Memory B cell (primary cell): ENCODE measurements at regions not wholly inside any gene's neighbourhood (a gene's known extent, or its start where the extent isn't known, plus 50 kb on each side); places are given as distances from the start of the nearest gene placed in this dataset.
"Not testable (repeated sequence)": the region's sequence is repeated elsewhere in the genome, so short reads cannot be mapped to it uniquely, and the experiment has no call there.

Experiments used
- ATAC-seq: fragments of 150-1000 bp; cut with Tn5 transposase; 2 replicates; pipeline ENCODE4 v1.10.0; 2021; ENCODE audit warnings: low read depth, mild to moderate bottlenecking, moderate library complexity
- DNase-seq, 2 donors: peaks; one replicate each; pipeline ENCODE4 v3.0.0; 2022; ENCODE audit warnings: low spot score in 2 of 2
- H3K27ac Mint-ChIP-seq: one replicate; pipeline ENCODE4 v1.8.0; 2022; ENCODE audit warnings: mild to moderate bottlenecking, moderate library complexity, mixed read lengths
- H3K27me3 Mint-ChIP-seq: one replicate; pipeline ENCODE4 v1.8.0; 2022; ENCODE audit warnings: mixed read lengths
- H3K36me3 Mint-ChIP-seq: one replicate; pipeline ENCODE4 v1.8.0; 2022; ENCODE audit warnings: mild to moderate bottlenecking, mixed read lengths
- H3K4me1 Mint-ChIP-seq: one replicate; pipeline ENCODE4 v1.8.0; 2022; ENCODE audit warnings: mixed read lengths
- H3K4me3 Mint-ChIP-seq: one replicate; pipeline ENCODE4 v1.8.0; 2022; ENCODE audit warnings: mild to moderate bottlenecking, moderate library complexity, mixed read lengths
- H3K9me3 Mint-ChIP-seq: one replicate; pipeline ENCODE4 v1.8.0; 2022; ENCODE audit warnings: mixed read lengths

DNA sequence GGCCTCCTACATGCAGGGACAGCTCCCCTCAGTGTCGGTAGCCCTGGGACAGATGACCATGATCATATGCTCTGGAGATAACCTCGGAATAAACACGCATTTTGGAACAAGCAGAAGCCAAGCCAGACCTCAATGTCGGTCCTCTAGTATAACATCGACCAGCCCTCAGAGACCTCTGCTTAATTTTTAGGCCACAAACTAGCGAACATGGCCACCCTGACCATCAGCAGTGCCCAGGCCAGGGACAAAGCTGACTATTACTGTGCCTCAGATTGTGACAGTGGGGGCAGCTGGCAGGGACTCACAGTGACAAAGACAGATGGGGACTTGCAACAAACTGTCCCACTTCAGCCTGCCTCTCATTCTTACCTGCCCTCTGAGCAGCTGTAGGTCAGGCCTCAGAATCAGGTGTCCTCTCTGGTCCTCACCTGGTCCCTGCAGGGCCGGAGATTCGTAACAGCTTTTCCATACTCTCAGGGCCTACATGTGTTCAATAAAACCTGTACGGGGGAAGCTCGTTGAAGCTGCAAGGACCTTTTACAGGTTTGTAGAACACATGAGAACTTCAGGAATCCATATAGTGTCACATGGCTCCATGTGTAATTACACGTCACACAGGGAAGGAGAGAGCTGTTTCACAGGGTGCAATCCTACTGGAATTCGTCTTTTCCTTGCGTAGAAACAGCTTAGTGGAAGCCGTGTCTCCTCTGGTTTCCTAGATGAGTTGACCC, 72.8 kb upstream of the IGLL5 start:
- no peaks in the 10 kb centered on the region for H3K36me3 Mint-ChIP-seq
- peaks cover 2% of the 10 kb centered on the region for H3K27me3 Mint-ChIP-seq
- peaks cover 28% of the 10 kb centered on the region for H3K4me1 Mint-ChIP-seq
- H3K4me3 Mint-ChIP-seq: no peak overlapping the region
- DNase-seq (peak in 1 of 2 donors; percentile 4), ATAC-seq (no peak)
- no peak overlapping the region for H3K27ac Mint-ChIP-seq
- H3K9me3 Mint-ChIP-seq: no peaks in the 10 kb centered on the region

DNA sequence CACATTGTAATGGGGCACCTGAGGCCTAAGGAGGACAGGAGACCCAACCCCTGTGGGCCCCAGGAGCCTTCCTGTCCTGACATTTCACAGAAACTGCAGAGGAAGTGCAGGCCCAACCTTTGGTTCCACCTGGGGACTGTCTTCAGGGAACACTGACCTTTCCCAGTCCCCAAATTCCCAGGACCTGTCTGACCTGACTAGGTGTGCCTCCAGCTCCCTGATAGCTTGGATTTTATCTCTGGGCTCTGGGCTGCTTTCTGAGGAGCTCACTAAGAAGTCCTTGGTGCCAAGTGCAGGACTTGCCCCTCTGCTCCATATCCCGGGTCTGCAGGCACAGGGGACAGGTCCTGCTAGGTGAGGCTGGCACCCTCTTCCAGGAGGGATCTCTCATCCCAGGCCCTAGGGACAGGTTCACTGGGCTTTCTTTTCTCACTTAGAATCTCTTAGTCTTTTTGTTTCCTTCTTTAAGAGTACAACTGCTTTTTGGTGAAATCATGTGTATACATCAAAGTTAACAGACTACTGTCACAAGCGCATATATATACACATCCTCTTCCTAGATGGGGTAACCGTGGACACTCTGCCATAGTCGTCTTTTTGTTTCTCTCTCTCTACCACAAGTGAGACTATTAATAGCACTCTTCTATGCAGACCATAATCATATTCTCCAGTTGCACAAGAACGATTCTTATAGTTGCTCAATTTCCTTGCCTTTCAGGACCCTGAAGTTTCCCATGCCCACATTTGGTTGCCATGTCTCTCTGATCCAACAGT, 72.0 kb upstream of the IGLL5 start:
- Mint-ChIP-seq H3K27ac (no peak overlapping the region), H3K27me3 (peaks cover 2% of the 10 kb centered on the region), H3K4me1 (peaks cover 33% of the 10 kb centered on the region), H3K4me3 (no peak overlapping the region), H3K9me3 (no peaks in the 10 kb centered on the region), H3K36me3 (no peaks in the 10 kb centered on the region)
- ATAC-seq (no peak), DNase-seq (peak in 1 of 2 donors; percentile 8)

DNA sequence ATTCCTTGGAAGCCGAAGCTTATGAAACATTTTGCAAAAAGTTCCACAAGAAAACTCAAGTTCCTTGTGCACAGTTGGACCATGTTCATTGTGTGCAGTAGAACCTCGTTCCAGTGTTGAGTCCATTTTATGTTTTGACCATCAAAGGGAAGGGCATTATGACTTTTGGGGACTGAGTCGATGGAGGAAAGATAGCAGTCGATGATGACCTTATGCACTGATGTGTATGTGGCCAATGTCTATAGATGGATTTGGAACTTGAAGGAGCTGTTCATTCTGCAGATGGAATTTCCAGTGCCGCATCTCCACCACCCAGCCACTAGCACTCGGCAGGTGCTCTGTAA, 71.5 kb upstream of the IGLL5 start:
- Mint-ChIP-seq H3K36me3 (no peaks in the 10 kb centered on the region), H3K4me3 (no peak overlapping the region), H3K27ac (no peak overlapping the region), H3K4me1 (peaks cover 35% of the 10 kb centered on the region), H3K9me3 (no peaks in the 10 kb centered on the region), H3K27me3 (peaks cover 2% of the 10 kb centered on the region)
- no peak for ATAC-seq
- DNase-seq: no peak

DNA sequence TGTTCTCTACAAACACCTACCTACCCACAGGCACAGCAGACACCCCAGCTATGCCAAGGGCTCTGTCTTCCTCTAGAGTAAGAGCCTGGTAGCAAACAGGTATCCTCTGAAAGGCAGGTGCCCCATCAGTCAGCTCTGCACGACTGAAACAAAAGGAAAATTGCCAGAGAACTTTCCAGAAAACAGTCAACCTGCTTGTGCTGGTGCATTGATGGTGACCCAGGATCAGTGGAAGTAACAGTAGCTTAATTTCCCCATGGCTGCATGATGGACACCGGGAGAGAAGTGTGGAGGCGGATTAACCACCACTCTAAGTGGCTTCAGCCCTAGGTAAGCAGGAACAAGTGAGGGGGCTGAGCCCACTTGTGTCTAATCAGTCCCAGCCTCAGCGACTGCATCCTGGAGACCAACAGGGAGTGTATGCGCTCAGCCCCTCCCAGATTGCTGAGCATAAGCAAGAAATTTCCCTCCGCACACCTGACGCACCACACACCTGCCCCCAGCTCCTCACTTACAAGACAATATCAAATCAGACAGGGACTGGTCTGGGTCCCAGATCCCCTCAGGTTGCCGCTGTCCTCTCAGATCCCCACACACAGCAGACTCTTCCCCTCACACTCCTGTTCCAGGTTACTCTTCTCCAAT, 70.7 kb upstream of the IGLL5 start:
- Mint-ChIP-seq H3K9me3 (no peaks in the 10 kb centered on the region), H3K27me3 (peaks cover 3% of the 10 kb centered on the region), H3K27ac (no peak overlapping the region), H3K4me1 (peaks cover 34% of the 10 kb centered on the region), H3K4me3 (no peak overlapping the region), H3K36me3 (no peaks in the 10 kb centered on the region)
- no peak for DNase-seq
- ATAC-seq: no peak

DNA sequence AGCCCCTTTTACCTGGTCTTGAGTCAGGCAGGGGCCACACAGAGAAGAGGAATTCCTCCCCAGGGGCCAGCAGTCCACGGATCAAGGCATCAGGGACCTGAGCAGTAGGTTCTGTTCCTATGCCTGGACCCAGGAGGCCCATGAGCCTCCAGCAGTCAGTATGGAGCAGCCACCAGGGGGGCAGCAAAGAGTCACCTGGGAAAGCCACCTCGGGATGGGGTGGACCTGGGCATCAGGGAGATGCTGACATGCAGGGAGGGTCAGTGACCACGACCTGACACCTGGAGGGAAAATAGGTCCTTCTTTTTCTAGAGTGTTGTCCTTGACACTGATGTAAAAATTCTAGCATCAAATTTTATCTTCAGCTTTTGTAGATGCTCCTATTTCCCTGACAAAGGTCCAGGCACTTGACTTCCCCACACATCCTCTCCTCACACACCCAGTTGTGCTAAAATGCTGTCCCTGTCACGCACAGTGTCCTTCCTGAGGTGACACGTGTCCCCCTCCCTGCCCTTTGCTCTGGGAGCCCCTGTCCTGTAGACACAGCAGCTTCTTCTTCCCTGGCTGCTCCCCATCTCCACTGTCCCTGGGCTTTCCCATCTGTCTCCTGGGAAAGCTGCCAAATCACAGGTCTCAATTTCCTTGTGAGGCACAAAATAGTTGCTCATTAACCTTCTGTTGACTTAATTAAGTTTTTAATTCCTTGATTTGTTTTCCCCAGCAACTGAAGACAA, 70.0 kb upstream of the IGLL5 start:
- Mint-ChIP-seq H3K4me3 (no peak overlapping the region), H3K9me3 (no peaks in the 10 kb centered on the region), H3K27ac (no peak overlapping the region), H3K27me3 (peaks cover 3% of the 10 kb centered on the region), H3K36me3 (no peaks in the 10 kb centered on the region), H3K4me1 (peaks cover 34% of the 10 kb centered on the region)
- no peak for ATAC-seq
- DNase-seq: no peak

DNA sequence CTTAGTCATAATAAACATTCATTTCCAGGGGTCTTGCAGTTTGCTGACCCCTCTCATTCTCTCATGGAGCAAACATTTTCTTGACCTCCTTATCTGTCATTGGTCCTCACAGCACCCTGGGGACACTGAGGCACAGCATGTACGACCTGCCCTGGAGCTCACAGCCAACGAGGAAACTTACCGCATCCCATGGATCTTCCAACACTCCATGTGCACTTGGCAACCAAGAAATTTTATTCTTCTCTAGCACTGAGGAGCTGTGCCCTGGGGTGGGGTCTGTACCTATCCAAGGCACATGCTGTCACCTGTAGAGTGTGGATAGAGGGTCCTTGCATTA, 69.4 kb upstream of the IGLL5 start:
- peaks cover 3% of the 10 kb centered on the region for H3K27me3 Mint-ChIP-seq
- H3K27ac Mint-ChIP-seq: no peak overlapping the region
- H3K4me3 Mint-ChIP-seq: no peak overlapping the region
- no peaks in the 10 kb centered on the region for H3K9me3 Mint-ChIP-seq
- DNase-seq: no peak
- ATAC-seq: no peak
- H3K36me3 Mint-ChIP-seq: no peaks in the 10 kb centered on the region
- peaks cover 38% of the 10 kb centered on the region for H3K4me1 Mint-ChIP-seq

DNA sequence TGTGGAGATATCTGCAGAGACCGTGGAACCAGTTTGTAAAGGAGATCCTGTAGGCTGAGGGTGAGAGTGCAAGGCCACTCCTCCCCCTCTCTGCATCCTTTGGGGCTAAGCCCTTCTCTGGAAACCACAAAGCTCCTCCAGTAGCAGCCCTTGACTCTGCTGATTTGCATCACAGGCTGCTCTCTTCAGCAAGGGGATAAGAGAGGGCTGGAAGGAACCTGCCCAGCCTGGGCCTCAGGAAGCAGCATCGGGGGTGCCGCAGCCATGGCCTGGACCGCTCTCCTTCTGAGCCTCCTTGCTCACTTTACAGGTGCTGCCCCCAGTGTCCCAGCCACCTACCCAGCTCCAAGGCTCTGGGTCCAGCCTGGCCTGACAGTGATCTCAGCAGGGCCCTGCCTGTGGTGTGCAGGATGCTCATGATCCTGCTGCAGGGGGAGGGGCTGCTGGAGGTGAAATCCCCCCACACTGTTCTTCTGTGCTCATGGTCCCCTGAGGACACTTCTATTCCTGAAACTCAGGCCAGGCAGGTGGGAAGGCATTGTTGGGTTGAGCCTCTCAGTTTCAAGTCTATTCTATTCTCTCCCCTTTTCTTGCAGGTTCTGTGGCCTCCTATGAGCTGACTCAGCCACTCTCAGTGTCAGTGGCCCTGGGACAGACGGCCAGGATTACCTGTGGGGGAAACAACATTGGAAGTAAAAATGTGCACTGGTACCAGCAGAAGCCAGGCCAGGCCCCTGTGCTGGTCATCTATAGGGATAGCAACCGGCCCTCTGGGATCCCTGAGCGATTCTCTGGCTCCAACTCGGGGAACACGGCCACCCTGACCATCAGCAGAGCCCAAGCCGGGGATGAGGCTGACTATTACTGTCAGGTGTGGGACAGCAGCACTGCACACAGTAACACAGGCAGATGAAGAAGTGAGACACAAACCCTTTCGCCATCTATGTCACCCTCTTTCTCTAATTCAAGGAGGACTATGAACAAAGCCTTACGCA, 68.5 kb upstream of the IGLL5 start:
- no peaks in the 10 kb centered on the region for H3K9me3 Mint-ChIP-seq
- H3K27ac Mint-ChIP-seq: no peak overlapping the region
- H3K4me3 Mint-ChIP-seq: peak overlapping the region; percentile 41
- DNase-seq (no peak), ATAC-seq (peak; percentile 57)
- H3K36me3 Mint-ChIP-seq: no peaks in the 10 kb centered on the region
- peaks cover 3% of the 10 kb centered on the region for H3K27me3 Mint-ChIP-seq
- H3K4me1 Mint-ChIP-seq: peaks cover 42% of the 10 kb centered on the region

DNA sequence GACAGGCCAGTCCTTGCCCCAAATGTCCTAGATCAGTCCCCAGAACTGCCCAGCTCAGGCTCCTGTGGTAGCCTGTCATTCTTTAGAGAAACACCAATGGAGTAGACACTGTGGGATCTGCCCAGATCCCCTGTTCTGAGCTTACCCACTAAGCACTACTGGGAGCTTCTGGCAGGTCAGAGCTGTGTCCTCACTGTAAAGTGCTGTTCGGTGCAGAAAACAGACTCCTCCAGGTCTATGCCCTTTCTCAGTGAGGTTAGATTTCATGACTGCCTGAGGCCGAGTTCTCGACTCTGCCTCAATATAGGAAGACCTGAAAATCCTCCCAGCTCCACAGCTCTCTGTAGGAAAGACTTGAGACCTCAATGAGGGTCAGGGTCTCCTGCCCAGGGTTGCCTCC, 67.5 kb upstream of the IGLL5 start:
- no peak overlapping the region for H3K27ac Mint-ChIP-seq
- no peak for ATAC-seq
- no peaks in the 10 kb centered on the region for H3K9me3 Mint-ChIP-seq

DNA sequence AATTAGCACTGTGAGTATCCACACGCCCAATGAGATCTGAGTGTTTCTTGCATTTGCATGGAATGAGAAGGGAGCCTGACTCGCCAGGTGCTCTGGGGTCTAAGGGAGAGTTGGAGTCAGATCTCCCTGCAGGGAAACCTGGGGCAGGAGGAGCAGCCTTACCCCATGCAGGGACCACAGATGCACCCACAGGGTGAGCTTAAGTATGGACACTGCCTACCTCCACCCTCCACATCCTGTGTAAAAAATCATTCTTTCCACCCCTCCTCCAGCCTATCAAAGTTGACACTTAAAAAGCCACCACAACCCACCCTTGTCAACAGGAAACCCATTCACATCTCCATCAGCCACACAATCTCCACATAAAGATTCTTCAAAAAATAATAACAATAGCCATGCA, 67.0 kb upstream of the IGLL5 start:
- no peaks in the 10 kb centered on the region for H3K9me3 Mint-ChIP-seq
- no peak overlapping the region for H3K4me3 Mint-ChIP-seq
- ATAC-seq: no peak

More for the DNA sequence above, 67.5 kb upstream of the IGLL5 start:
- Mint-ChIP-seq H3K4me1 (peaks cover 42% of the 10 kb centered on the region), H3K36me3 (no peaks in the 10 kb centered on the region), H3K27me3 (peaks cover 3% of the 10 kb centered on the region), H3K4me3 (no peak overlapping the region)
- no peak for DNase-seq

DNA sequence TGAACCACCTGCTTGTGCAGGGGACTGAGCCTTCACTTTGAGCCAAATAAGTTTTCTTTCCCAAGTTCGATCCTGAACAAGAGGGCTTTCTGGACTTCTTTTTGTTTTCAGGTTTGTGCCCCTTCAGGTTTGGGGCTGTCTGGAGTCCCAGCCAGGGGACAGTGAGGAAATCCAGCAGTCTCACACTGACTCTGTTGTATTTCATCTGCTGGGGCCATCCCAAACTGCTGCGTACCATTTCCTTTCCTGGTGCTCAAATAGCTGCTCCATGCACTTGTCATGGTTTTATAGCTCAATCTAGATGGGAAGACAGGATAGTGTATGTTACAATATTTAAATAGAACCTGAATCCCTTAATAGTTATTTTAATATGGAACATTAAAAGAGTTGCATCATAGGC, 66.3 kb upstream of the IGLL5 start:
- DNase-seq: no peak
- no peak for ATAC-seq
- Mint-ChIP-seq H3K9me3 (no peaks in the 10 kb centered on the region), H3K27me3 (peaks cover 5% of the 10 kb centered on the region), H3K4me3 (no peak overlapping the region), H3K4me1 (peaks cover 37% of the 10 kb centered on the region), H3K36me3 (no peaks in the 10 kb centered on the region), H3K27ac (no peak overlapping the region)

More for the DNA sequence above, 67.0 kb upstream of the IGLL5 start:
- Mint-ChIP-seq H3K27me3 (peaks cover 3% of the 10 kb centered on the region), H3K4me1 (peaks cover 41% of the 10 kb centered on the region), H3K27ac (no peak overlapping the region), H3K36me3 (no peaks in the 10 kb centered on the region)
- DNase-seq: no peak

DNA sequence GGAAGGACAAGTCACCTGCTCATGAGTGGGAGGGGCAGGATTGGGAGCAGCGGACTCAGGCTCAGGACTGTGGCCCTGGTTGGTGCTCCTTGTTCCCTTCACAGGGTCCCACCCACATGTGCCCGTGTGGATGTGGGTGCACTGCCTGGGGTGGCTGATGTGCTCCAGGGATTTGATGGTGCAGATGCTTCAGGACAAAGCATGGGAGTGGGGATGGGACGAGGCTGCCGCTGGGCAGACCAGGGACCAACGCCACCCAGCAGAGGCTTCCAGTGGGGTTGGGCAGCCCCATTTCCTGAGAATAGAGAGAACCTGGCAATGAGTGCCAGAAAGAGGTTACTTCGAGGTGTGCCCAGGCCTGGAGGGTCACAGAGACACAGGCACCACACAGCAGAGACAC, 65.5 kb upstream of the IGLL5 start:
- Mint-ChIP-seq H3K36me3 (no peaks in the 10 kb centered on the region), H3K27ac (no peak overlapping the region), H3K9me3 (no peaks in the 10 kb centered on the region), H3K4me3 (peak overlapping the region; percentile 53), H3K4me1 (peaks cover 37% of the 10 kb centered on the region), H3K27me3 (peaks cover 5% of the 10 kb centered on the region)
- ATAC-seq (no peak), DNase-seq (no peak)

DNA sequence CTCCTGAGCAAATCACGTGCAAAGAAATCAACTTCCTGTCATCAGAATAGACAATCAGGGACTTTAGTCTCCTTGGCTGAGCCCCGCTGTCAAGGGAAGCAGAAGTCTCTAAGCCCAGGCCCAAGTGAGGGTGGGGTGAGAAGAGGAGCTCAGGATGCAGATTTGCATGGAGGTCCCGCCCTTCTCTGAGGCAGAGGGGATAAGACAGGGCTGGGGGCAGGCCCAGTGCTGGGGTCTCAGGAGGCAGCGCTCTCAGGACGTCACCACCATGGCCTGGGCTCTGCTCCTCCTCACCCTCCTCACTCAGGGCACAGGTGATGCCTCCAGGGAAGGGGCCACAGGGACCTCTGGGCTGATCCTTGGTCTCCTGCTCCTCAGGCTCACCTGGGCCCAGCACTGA, 65.1 kb upstream of the IGLL5 start:
- ATAC-seq (peak; percentile 85), DNase-seq (peak; percentile 28 to 32)
- not testable (repeated sequence) for H3K27me3 Mint-ChIP-seq, H3K36me3 Mint-ChIP-seq, H3K27ac Mint-ChIP-seq, H3K9me3 Mint-ChIP-seq
- peaks cover 37% of the 10 kb centered on the region for H3K4me1 Mint-ChIP-seq
- H3K4me3 Mint-ChIP-seq: peak overlapping the region; percentile 53

DNA sequence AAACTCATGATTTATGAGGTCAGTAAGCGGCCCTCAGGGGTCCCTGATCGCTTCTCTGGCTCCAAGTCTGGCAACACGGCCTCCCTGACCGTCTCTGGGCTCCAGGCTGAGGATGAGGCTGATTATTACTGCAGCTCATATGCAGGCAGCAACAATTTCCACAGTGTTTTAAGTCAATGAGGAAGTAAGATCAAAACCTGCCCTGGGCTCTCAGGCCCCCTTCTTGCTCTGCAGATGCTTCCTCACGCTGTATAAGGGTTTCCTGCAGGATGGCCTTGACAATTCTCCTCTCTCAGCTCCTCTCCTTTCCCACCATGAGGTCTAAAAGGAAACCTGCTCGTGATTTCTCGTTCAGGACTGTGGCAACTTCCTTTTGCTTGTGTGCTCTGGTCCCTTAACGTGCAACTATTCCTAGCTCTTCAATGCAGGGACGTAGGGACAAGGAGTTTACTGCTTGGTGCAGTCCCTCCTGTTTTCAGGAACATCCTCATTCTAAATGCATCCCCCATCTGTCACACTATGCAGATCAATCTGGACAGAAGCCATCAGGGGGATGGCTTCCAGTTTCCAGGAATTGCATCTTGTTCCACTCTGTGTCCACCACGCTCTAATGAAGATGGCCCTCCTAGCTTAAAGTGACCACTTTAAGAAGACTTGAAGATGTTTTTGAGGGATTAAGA, 64.3 kb upstream of the IGLL5 start:
- DNase-seq: no peak
- no peak overlapping the region for H3K27ac Mint-ChIP-seq
- H3K4me1 Mint-ChIP-seq: peaks cover 35% of the 10 kb centered on the region
- H3K27me3 Mint-ChIP-seq: peaks cover 7% of the 10 kb centered on the region
- peak overlapping the region; percentile 53 for H3K4me3 Mint-ChIP-seq
- H3K36me3 Mint-ChIP-seq: no peaks in the 10 kb centered on the region
- ATAC-seq: peak; percentile 69
- no peaks in the 10 kb centered on the region for H3K9me3 Mint-ChIP-seq
